PC-9 (cell line): ENCODE measurements at regions not wholly inside any gene's neighbourhood (a gene's known extent, or its start where the extent isn't known, plus 50 kb on each side); places are given as distances from the start of the nearest gene placed in this dataset.

Experiments
- BruUV-seq: library from RNA; stranded (reverse); fragments of 400-500 nt; replicated peaks from 2 replicates; lab custom pipeline; 2021; lab: Mats Ljungman, UMichigan
- CTCF ChIA-PET: fragments of 300-600 bp; sonication (Branson Sonifier 250); formaldehyde crosslinking; loops from one replicate; lab custom pipeline; 2022; ENCODE audit warnings: antibody characterized with exemption; lab: Charles Lee
- POLR2A ChIA-PET: fragments of 300-600 bp; sonication (Branson Sonifier 250); formaldehyde crosslinking; loops from one replicate; lab custom pipeline; 2022; ENCODE audit warnings: antibody characterized with exemption; ENCODE audit not compliant: unreplicated experiment; lab: Charles Lee
- DNase-seq, 2 experiments: peaks; one replicate each; pipeline versions ENCODE4 v3.0.0 to v3.0.0-alpha.2; 2015 to 2022; ENCODE audit warnings: mixed read lengths in 1 of 2
- H2AFZ ChIP-seq: fragments of 200-600 bp; sonication (generic); 2 replicates; pipeline ENCODE4 v1.8.1; 2017; ENCODE audit warnings: antibody characterized with exemption
- H3F3A ChIP-seq: fragments of 200-600 bp; sonication (generic); 2 replicates; pipeline ENCODE4 v1.8.1; 2017; ENCODE audit warnings: antibody characterized with exemption, mild to moderate bottlenecking, low read depth; ENCODE audit not compliant: insufficient read depth
- H3K27ac ChIP-seq: fragments of 200-600 bp; sonication (generic); 2 replicates; pipeline ENCODE4 v1.6.1; 2016; ENCODE audit warnings: mixed run types
- H3K27me3 ChIP-seq: fragments of 200-600 bp; sonication (generic); 2 replicates; pipeline ENCODE4 v1.6.1; 2016; ENCODE audit warnings: low read depth, mixed run types; ENCODE audit not compliant: insufficient read depth
- H3K36me3 ChIP-seq: fragments of 200-600 bp; sonication (generic); 2 replicates; pipeline ENCODE4 v1.6.1; 2016; ENCODE audit warnings: low read depth, mixed run types
- H3K4me1 ChIP-seq: fragments of 200-600 bp; sonication (generic); replicated peaks from 2 replicates; pipeline ENCODE4 v1.6.1; 2016; ENCODE audit warnings: mixed run types; ENCODE audit not compliant: insufficient read depth
- H3K4me2 ChIP-seq: fragments of 200-600 bp; sonication (generic); 2 replicates; pipeline ENCODE4 v1.6.1; 2017; ENCODE audit warnings: mixed run types
- H3K4me3 ChIP-seq: fragments of 200-600 bp; sonication (generic); 2 replicates; pipeline ENCODE4 v1.6.1; 2016; ENCODE audit warnings: mixed run types
- H3K79me2 ChIP-seq: fragments of 200-600 bp; sonication (generic); 2 replicates; pipeline ENCODE4 v1.6.1; 2017; ENCODE audit warnings: low read depth, mixed run types
- H3K9me2 ChIP-seq: fragments of 200-600 bp; sonication (generic); 2 replicates; pipeline ENCODE4 v1.8.1; 2017; ENCODE audit warnings: mild to moderate bottlenecking; ENCODE audit not compliant: insufficient read depth
- H3K9me3 ChIP-seq: fragments of 200-600 bp; sonication (generic); 2 replicates; pipeline ENCODE4 v1.8.1; 2016; ENCODE audit warnings: low read depth; ENCODE audit not compliant: insufficient read depth
- H4K20me1 ChIP-seq: fragments of 200-600 bp; sonication (generic); 2 replicates; pipeline ENCODE4 v1.8.1; 2017; ENCODE audit not compliant: insufficient read depth
- EZH2 ChIP-seq: fragments of 200-600 bp; sonication (generic); IDR thresholded peaks from 2 replicates; pipeline ENCODE4 v1.8.0; 2017; ENCODE audit warnings: antibody characterized with exemption, low read depth
- intact Hi-C: fragments of 100-400 bp; cut with micrococcal nuclease; formaldehyde crosslinking; loops from one replicate; pipeline ENCODE4 v1.10.0; 2022; ENCODE audit not compliant: unreplicated experiment
- TF ChIP-seq, protein P1 (sequence below): fragments of 200-600 bp; sonication (generic); conservative IDR thresholded peaks from 2 replicates; pipeline ENCODE4 v1.6.1; 2017; ENCODE audit warnings: mixed run types, antibody characterized with exemption, mild to moderate bottlenecking, moderate library complexity

DNA sequence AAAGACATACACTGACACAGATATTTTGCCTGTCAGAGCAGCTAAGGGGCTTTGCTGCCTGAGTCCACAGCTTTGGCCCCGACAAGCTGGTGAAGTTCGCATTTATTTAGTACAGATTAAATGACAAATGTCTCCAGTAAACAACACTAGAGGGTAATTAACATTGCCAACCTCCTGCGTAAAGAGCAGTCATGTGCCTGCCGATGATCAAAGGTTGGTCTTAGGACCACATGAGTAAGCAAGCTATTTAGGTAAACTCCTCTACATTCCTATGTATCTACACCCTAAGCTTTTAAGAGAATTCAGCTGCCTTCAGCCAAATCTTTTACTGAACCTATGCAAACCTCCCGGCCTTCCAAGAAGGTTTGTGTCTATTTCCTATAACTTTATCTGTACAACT, 73.0 kb upstream of the PJA2 start:
- Histone ChIP-seq H3K9me2 (no peaks in the 10 kb centered on the region), H3K4me1 (no peaks in the 10 kb centered on the region), H3F3A (no peaks in the 10 kb centered on the region), H3K79me2 (no peaks in the 10 kb centered on the region), H3K4me3 (no peak overlapping the region), H3K27ac (no peak overlapping the region), H3K9me3 (no peaks in the 10 kb centered on the region), H2AFZ (no peak overlapping the region), H3K27me3 (no peaks in the 10 kb centered on the region), H4K20me1 (no peaks in the 10 kb centered on the region), H3K36me3 (no peaks in the 10 kb centered on the region), H3K4me2 (no peak overlapping the region)
- BruUV-seq: no TSS peak
- no peak for TF ChIP-seq EZH2
- TF ChIP-seq, protein P1, sequence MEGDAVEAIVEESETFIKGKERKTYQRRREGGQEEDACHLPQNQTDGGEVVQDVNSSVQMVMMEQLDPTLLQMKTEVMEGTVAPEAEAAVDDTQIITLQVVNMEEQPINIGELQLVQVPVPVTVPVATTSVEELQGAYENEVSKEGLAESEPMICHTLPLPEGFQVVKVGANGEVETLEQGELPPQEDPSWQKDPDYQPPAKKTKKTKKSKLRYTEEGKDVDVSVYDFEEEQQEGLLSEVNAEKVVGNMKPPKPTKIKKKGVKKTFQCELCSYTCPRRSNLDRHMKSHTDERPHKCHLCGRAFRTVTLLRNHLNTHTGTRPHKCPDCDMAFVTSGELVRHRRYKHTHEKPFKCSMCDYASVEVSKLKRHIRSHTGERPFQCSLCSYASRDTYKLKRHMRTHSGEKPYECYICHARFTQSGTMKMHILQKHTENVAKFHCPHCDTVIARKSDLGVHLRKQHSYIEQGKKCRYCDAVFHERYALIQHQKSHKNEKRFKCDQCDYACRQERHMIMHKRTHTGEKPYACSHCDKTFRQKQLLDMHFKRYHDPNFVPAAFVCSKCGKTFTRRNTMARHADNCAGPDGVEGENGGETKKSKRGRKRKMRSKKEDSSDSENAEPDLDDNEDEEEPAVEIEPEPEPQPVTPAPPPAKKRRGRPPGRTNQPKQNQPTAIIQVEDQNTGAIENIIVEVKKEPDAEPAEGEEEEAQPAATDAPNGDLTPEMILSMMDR: no peak
- DNase-seq: no peak
- POLR2A ChIA-PET: interaction anchor here (0.6 kb wide), 1 partner anchor 9 kb away, joined by 3 read pairs; no protein-coding TSS in a partner anchor
- intact Hi-C loops: no loop called here
- CTCF ChIA-PET: no interaction called here

- H3F3A ChIP-seq: no peaks in the 10 kb centered on the region
- H3K4me2 ChIP-seq: no peak overlapping the region
- no peak overlapping the region for H3K27ac ChIP-seq
- CTCF ChIA-PET: no interaction called here
- no peak overlapping the region for H3K4me3 ChIP-seq
- H3K9me3 ChIP-seq: no peaks in the 10 kb centered on the region
- no peaks in the 10 kb centered on the region for H3K36me3 ChIP-seq
- no peak overlapping the region for H2AFZ ChIP-seq
- TF ChIP-seq EZH2: no peak
- TF ChIP-seq, protein P1: peak; percentile 60
- H3K9me2 ChIP-seq: no peaks in the 10 kb centered on the region
- intact Hi-C loops: loop anchor here (5.0 to 10.0 kb wide), 2 partner anchors 555 to 957 kb away; no protein-coding TSS in a partner anchor
- POLR2A ChIA-PET: no interaction called here
- no peaks in the 10 kb centered on the region for H3K79me2 ChIP-seq
- H3K4me1 ChIP-seq: no peaks in the 10 kb centered on the region
- no peaks in the 10 kb centered on the region for H4K20me1 ChIP-seq
- H3K27me3 ChIP-seq: no peaks in the 10 kb centered on the region
- BruUV-seq: no TSS peak
- no peak for DNase-seq
These were observed 69.6 kb upstream of the PJA2 start for GRCh38 chr5:109479260-109479860.

GRCh38 chr5:109478830-109479229, 69.1 kb upstream of the PJA2 start:
- CTCF ChIA-PET: no interaction called here
- POLR2A ChIA-PET: no interaction called here
- TF ChIP-seq EZH2: no peak
- TF ChIP-seq, protein P1: no peak
- Histone ChIP-seq H3K9me3 (no peaks in the 10 kb centered on the region), H3K4me3 (no peak overlapping the region), H3K4me1 (no peaks in the 10 kb centered on the region), H4K20me1 (no peaks in the 10 kb centered on the region), H3K27ac (no peak overlapping the region), H3K36me3 (no peaks in the 10 kb centered on the region), H3K79me2 (no peaks in the 10 kb centered on the region), H3K4me2 (no peak overlapping the region), H3K27me3 (no peaks in the 10 kb centered on the region), H3F3A (no peaks in the 10 kb centered on the region), H3K9me2 (no peaks in the 10 kb centered on the region), H2AFZ (no peak overlapping the region)
- DNase-seq: no peak
- intact Hi-C loops: loop anchor here (5.0 to 10.0 kb wide), 2 partner anchors 554 to 957 kb away; no protein-coding TSS in a partner anchor
- no TSS peak for BruUV-seq
